Amniotic stem cell (primary cell): ENCODE measurements at regions not wholly inside any gene's neighbourhood (a gene's known extent, or its start where the extent isn't known, plus 50 kb on each side); places are given as distances from the start of the nearest gene placed in this dataset.
"Not testable (repeated sequence)": the region's sequence is repeated elsewhere in the genome, so short reads cannot be mapped to it uniquely, and the experiment has no call there.

Experiments
- DNase-seq: peaks from one replicate; lab custom pipeline; 2025; lab: John Stamatoyannopoulos, UW

DNA sequence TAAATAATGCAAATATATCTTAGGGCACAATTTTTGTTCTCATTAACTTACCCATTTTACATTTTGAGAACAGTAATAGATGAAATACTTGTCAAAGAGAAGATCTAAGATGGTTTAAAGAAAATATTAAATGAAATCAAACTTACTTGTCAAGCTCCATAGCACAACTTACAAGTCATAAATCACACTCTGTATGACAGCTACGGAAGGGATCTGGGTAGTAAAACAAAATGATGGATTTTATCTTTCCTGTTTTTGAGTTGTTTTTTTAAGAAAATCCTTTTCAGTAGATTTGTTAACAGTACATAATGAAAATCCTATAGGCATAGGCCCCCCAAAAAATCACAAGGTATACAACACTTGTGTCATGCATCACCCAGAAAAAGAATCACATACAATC, 84.4 kb upstream of the ANTXRL start:
- DNase-seq: not testable (repeated sequence)

DNA sequence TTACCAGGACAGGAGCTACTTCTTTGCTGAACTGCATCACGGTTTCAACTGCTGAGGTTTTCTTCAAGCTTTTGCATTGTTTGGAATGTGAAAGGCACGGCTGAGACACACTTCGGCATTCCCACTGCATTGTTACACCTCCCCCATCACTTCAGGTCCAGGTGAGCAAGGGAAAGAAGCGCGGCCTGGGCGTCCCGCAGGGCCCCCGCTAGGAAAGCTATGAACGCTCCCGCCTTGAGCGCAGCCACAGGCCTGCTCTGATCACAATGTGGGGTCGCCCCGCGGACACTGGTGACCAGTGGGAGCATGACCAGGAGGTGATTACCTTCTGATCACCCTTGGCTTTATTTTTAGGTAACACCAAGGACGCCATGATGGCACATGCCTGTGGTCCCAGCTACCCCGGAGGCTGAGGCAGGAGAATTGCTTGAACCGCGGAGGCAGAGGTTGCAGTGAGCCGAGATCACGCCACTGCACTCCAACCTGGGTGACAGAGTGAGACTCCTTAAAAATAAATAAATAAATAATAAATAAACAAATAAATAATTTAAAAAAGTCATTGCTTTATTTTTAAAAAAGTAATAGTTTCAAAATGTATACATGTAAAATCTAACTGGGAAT, 82.2 kb upstream of the ANTXRL start:
- not testable (repeated sequence) for DNase-seq

DNA sequence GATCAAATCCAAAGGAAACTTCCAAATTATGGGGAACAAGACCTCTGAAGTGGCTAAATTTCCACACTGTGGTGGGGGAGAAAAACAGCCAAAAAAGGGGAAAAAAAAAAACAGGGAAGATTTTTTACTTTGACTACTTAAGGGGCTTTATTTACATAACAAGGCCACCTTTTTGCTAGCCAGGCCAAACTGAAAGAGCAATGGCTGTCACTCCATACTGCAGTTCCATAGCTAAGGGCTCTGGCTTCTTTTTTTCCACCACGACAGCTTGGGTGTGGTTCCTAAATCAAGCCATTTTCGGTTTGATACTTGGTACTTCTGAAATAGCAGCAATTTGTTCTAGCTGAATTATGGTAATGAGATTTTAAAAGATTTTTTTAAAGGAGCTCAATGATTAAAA, 76.4 kb upstream of the ANTXRL start:
- DNase-seq: not testable (repeated sequence)

DNA sequence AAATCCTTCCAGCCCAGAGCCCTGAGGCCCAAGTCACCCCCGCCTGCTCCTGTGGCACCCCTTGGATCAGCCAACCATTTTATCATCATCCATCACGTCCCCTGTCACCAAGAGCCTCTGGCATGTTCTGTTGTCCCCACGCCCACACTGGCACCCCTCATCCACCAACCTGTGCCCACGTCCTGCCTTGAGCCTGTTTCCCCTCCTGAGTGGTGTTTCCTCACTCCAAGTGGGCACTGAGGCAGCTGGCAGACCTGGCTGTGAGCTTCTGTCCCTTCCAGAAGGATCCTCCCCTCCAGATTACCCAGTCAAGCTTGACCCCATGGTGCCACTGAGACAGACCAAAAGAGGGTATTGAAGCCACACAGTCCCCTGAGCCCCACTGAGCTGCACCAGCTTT, 71.4 kb upstream of the ANTXRL start:
- no peak for DNase-seq

DNA sequence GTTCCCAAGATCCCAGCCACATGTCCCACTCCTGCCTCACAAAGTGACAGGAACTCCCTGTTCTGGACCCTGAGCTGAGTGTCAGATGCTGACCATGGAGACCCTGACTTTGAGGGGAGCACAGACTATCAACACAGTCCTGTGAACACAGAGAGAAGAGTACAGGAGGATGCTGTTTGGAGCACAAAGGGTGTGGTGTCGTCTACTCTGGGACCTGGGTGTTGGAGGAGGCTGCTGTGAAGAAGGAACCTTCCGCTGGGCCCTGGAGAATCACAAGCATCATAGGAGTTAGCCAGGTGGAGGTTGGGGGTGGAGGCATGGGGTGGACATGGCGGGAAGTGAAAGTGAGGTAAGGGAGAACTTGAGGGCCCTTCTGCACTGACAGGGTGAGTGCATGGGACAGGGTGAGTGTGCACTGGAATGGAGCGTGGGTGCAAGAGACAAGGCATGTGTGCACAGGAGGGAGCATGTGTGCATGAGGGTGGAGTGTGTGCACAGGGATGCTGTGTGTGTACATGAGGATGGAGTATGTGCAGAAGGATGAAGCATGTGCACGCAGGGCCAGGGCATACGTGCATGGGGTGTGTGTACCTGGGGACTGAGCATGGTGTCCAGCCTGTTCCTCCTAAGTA, 70.7 kb upstream of the ANTXRL start:
- no peak for DNase-seq

DNA sequence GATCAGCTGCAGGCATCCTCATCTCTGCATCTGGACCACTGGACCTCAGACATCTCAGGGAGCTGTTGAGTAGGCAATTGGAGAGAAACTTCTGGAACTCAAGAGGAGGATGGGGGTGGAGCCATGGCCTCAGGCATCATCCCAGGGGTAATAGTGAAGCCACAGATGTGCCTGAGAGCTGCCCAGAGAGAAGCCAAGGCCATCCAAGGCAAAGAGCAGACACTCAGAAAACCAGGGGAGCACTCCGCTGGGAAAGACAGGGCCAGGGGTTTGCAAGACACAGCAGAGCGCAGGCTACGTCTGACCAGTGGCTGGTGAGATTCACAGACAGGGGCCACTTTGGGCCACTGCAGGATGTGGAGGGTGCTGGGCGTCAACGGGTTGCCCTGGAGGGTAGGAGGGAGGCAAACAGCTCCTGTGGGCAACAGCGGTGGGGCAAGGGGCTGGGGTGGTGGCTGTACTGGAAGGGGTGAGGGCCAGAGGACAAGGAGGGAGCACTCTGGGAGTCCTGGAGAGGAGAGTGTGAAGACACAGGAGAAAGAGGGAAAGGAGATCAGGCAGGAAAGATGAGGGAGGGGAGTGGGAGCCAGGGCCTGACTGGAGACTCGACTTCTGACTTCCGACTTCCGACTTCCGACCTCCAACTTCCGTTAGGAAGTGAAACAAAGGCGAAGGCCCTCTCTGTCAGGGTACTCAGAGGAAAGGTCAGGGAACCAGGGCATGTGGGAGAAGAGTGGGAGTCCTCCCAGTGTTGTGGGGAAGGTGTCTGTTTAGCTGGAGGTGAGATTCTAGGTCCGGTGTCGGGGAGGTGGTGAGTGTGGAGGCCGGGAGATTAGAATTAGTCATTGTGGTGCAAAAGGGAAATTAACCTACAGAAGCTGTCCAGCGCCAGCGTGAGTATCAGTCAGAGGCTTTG, 69.7 kb upstream of the ANTXRL start:
- DNase-seq: no peak

DNA sequence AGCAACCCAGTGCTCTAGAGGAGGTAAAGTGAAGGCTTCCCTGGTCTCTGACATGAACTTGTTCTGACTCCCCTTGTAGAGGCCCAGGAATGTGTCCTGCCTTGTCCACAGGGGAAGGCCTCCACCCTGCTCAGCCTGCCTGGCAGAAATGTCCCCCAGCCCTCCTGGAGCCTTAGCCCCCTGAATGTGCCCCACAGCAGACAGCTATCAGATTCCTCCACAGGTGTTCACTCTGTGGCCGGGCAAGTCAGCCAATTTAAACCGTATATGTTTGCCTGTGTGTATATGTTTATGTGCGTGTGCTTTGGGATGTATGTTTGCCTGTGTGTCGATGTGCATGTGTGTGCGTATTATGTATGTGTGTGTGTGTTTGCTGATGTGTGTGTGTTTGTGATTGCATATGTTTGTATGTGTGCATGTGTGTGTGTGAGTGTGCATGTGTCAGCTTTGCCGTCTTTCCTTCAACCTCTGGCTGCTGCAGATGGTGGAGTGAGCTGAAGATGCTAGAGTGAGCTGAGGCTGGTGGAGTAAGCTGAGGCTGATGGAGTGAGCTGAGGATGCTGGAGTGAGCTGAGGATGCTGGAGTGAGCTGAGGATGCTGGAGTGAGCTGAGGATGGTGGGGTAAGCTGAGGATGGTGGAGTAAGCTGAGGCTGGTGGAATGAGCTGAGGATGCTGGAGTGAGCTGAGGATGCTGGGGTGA, 68.9 kb upstream of the ANTXRL start:
- DNase-seq: no peak

DNA sequence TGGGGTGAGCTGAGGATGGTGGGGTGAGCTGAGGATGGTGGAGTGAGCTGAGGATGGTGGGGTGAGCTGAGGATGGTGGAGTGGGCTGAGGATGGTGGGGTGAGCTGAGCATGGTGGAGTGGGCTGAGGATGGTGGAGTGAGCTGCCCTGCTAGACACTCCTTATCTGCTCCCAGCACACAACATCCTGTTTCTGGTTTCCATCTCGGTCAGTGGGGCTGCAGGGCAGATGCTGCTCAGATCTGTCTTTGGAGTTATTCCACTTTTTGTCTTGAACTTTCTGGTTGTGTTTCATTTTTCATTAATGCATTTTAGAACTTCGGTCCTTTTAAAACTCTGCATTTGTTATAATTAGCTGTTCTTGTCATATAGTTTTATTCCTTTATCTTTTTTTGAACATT, 67.9 kb upstream of the ANTXRL start:
- DNase-seq: no peak

DNA sequence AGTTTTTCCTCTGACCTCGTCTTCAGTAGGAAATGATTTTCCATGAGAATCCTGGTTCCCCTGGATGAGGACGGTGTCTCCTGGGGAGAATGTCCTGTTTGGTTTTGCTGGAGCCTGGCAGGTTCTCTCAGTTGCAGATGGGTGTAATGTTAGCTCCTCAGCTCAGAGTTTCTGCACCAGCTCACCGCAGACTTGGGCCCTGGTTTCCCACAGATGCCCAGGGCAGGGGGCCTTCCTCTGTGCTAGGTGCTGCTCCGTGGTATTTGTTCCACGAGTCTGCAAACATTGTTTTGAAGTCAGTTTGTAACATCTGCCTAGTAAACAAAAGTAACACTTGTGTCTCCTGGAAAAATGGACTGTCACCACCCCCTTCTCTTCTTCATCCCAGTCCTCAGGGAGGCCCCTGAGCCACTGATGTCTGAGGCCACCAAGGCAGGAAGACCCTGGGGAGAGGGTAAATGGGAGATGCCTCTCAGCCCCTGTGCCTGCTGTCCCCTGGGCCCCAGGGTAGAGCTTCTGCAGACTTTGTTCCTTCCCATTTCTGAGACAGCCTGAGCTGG, 67.3 kb upstream of the ANTXRL start:
- DNase-seq: not testable (repeated sequence)

DNA sequence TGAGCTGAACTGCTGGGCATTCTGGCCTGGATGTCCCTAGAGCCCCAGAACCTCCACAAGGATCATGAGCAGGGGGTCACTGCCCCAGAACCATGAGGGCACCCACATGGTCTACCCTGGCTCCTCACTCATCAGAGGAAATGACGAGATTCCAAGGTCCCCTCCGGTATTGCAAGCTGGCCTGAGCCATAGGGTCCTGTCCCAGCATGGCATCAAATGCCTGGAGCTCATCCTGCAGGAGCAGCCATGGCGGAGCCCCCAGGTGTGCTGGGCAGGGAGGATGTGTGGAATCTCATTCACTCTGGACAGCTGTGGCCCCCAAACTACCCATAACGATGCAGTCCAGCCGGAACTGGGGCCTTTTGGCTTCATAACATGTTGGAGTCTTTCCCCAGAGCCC, 66.6 kb upstream of the ANTXRL start:
- no peak for DNase-seq

DNA sequence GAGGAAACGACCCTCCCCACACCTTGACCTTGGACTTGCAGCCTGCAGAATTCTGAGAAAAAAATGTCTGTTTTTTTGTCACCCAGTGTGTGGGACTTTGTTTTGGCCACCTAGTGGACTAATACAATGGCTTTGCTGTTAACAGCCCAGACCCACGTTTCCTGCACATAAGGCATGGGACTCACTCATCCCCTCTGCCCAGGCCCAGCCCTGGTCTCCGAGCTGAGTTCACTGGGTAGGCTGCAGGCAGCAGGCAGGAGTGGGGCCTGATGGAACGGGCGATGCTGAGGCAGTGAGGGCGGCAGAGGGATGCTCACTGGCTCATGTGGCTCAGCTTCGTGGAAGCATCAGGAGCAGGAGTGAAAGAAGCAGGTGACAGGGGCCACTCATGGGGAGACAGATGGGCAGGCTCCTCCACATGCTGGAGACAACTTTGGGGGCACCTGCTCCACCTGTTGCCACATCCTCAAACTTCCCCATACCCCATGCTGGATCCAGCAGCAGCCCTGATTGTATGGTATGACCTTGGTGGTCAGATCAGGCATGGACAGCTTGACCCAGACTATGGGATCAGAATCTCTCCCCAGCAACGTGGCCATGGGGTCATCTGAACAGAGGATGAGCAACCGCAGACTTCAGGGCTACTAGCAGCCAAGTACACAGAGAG, 65.8 kb upstream of the ANTXRL start:
- DNase-seq: no peak

DNA sequence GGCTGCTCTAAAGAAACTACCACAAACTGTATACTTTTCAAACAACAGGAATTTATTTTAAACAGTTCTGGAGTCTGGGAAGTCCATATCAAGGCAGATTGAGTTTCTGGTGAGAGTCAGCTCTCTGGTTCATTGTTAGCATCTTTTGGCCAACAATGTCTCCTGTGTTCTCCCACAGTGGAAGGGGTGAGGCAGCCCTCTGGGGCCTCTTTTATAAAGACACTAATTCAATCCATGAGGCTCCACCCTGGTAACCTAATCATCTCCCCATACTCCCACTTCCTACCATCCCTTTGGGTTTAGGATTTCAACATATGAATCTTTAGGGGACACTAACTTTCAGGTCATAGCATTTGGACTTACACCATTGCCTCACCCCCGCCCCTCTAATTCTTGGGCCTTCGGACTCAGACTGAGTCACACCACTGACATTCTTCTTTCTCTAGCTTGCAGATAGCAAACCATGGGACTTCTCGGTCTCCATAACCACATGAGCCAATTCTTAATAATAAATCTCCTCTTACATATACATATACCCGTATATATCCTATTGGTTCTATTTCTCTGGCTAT, 64.3 kb upstream of the ANTXRL start:
- no peak for DNase-seq

DNA sequence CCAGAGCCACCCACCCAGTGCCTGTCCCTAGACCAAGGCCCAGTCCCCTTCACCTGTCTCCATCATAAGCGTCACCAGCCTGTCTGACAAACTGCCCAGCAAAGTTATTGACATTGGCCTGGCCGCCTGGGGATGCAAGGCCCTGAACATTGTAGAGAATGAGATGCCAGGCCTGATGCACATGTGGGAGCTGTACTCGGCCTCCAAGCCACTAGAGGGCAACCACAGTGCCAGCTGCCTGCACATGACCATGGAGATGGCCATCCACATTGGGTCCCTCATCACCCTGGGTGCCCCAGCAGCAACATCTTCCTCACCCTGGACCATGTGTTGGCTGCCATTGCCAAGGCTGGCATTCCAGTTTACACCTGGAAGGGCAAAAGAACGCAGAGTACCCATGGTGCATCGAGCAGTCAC, 63.7 kb upstream of the ANTXRL start:
- DNase-seq: no peak

DNA sequence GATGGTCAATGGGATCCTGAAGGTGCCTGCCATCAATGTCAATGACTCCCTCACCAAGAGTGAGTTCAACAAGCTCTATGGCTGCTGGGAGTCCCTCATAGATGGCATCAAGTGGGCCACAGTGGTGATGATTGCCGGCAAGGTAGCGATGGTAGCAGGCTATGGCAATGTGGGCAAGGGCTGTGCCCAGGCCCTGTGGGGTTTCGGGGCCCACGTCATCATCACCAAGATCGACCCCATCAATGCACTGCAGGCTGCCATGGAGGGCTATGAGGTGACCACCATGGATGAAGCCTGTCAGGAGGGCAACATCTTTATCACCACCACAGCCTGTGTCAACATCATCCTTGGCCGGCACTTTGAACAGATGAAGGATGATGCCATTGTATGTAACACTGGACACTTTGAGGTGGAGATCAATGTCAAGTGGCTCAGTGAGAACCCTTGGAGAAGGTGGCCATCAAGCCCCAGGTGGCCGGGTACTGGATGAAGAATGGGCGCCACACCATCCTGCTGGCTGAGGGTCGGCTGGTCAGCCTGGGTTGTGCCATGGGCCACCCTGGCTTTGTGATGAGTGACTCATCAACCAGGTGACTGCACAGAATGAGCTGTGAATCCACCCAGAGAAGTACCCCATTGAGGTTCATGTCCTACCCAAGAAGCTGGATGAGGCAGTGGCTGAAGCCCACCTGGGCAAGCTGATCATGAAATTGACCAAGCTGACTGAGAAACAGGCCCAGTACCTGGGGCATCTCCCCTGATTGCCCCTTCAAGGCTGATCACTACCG, 63.0 kb upstream of the ANTXRL start:
- no peak for DNase-seq

DNA sequence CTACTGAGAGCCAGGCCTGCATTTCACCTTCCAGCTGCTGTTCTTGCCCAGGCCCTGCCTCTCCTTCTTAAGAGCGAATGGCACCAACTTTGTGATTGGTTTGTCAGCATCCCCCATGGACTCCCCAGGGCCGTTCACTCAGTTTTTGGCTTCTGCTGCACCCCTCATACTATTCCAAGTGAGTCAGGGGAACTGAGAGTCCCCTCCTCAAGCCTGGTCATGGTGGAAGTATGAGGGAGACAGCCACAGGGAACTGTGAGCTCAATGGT, 62.4 kb upstream of the ANTXRL start:
- no peak for DNase-seq

DNA sequence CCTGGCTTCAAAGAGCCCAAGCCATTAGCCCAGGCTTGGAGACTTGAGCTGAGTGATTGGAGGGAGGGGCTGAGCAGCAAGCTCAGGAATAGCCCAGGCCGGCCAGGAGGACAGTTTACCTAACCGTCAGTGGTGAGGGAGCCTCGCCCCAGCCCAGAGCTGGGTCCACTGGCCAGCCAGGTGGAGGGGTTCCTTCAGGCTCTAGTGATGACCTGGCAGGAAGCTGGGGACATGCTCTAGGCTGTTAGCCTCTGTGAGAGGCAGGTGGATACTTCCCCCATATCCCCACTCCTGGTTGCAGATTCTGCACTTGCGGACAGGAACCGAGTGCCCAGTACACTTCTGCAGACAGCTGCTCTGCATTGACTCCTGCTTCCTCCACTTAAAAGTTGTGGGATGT, 61.2 kb upstream of the ANTXRL start:
- no peak for DNase-seq

DNA sequence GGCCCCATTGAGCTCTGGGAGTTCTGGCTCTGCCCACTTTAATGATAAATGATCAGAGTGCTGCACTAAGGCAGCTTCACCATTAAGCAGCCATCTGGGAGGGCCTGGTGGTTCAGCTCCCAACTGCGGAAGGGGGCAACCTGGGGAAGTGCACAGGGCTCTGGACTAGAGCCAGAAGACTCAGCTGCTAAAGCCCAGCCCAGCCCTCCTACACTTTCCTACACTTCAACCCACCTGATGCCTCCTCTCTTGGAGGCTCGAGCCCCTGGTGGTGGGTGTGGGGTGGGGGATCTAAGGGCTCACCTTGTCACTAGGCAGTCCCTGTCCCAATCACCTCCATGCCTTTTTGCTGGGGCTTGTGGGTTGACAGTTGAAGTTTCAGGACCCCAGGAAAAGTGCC, 60.6 kb upstream of the ANTXRL start:
- DNase-seq: no peak

DNA sequence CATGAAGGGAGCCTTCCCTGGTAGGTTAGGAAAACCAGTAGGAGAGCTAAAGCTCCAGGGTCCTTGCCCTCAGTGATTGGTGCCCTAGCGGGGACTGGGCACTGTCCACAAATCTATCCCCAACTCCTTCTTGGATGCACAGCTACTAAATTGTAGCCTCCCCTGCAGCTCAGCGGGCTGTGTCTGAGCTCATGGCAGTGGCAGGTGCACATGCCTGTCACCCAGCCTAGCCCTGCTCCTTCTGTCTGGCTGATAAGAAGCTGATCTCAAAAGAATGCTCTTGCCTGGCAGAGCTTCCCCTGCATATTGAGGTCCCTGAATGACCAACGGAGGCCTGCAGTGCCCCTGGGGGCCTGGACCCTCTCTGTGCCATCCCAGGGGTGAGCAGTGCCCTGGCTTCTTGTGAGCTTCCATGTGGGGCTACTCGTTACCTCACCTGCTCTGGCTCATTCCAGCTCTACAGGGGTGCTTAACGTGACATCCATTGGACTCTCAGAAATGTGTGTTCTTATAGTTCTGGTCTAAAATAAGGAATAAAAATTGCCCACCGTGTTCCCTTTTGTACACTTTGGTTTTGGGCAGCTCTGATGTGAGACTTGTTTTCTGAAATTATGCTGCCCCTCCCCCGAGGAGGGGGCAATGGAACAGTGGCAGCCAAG, 59.8 kb upstream of the ANTXRL start:
- no peak for DNase-seq

DNA sequence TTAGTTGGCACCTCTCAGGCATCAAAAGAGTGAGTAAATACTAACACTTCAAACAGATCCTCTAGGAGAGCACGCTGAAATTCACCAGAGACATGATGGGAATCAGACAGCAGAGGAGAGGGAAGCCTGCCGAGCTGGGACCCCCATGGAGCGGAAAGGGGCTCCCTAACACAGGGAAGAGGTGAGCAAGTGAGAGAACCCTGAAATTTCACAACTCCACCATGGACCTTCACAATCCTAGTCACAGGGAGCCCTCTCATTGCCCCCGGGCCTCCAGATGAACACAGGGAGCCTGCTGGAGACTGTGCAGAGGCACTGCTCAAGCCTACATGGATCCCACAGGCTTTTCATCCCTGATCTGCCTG, 59.2 kb upstream of the ANTXRL start:
- DNase-seq: no peak

DNA sequence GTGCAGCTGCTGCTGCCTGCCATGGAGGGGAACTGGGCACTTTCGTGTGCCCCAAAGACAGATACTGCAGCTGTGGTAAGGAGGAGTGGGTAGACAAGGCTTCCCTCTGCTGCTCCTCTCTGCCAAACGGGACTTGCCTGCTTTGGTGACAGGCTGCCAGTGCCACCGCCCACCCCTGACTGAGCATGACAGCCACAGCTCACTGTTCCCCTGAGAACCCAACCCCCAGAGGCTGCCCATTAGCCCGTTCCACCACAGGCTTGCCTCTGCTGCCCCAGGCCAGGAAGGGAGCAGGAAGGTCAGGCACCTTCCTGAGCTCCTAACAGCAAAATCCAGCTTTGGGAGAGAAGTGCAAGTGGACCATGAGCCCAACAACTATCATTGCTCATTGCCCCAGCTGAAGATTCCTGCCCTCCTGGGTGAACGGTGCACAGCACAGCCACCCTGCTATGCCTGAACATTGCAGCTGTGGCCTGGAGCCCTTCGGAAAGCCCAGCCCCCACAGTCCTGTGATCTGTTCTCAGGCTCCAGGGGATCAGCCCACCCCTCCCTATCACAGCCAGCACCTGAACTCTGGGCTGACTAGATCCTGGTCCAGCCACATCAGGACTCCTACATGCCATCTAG, 58.7 kb upstream of the ANTXRL start:
- no peak for DNase-seq
